ENCODE measurements at regions not wholly inside any gene's neighbourhood (a gene's known extent, or its start where the extent isn't known, plus 50 kb on each side); places are given as distances from the start of the nearest gene placed in this dataset.
"Not testable (repeated sequence)": the region's sequence is repeated elsewhere in the genome, so short reads cannot be mapped to it uniquely, and the experiment has no call there.

DNA sequence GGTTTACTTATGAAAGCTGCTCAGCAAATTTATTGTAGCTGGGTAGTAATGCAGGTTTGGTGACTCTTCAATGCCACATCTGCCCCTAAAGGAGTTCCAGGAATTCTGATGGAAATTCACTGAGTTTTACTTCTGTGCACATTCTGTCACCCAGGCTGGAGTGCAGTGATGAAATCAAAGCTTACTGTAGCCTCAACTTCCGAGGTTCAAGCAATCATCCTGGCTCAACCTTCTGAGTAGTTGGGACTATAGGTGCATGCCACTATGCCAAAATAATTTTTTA, 150.6 kb upstream of the RUNX1 start:
- Mint-ChIP-seq H3K27ac (no peak overlapping the region), H3K4me3 (no peak overlapping the region), H3K9me3 (peaks cover 16% of the 10 kb centered on the region), H3K4me1 (ENCODE audit: low read depth) (peaks cover 22% of the 10 kb centered on the region), H3K27me3 (ENCODE audit: insufficient read depth) (no peaks in the 10 kb centered on the region), H3K36me3 (ENCODE audit: low read depth) (no peaks in the 10 kb centered on the region)
- DNase-seq (ENCODE audit: low spot score) = no peak
- intact Hi-C loops (cut with micrococcal nuclease) = loop anchor here (2.0 to 5.0 kb wide), 5 partner anchors 17 to 103 kb away; no protein-coding TSS in a partner anchor

- Mint-ChIP-seq H3K27ac (peak overlapping the region; percentile 13), H3K9me3 (peaks cover 16% of the 10 kb centered on the region), H3K4me1 (ENCODE audit: low read depth) (peaks cover 19% of the 10 kb centered on the region), H3K27me3 (ENCODE audit: insufficient read depth) (no peaks in the 10 kb centered on the region), H3K36me3 (ENCODE audit: low read depth) (no peaks in the 10 kb centered on the region), H3K4me3 (no peak overlapping the region)
- intact Hi-C loops (cut with micrococcal nuclease) = loop anchor here (2.0 to 5.0 kb wide), 5 partner anchors 18 to 102 kb away; no protein-coding TSS in a partner anchor
- DNase-seq (ENCODE audit: low spot score) = no peak
Observed at GRCh38 chr21:35198982-35199732, 150.1 kb upstream of the RUNX1 start.

DNA sequence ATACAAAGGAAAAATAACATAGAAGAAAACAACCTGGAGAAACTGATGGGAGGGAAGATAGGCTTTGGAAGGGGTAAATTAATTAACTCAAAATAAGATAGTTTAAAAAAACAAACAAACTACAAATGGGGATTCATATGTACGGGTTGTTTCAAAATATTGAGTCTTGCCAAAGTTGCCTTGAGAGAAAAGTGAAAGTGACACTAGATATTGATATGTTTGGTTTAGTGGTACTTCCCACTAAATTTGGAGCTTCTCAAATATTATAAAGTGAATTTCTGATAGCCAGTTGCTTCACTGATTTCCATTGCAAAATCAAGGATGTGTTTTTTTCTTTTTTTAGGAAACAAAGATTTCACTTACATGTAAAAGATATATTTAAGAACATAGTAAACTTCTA, 149.5 kb upstream of the RUNX1 start:
- H3K4me1 Mint-ChIP-seq (ENCODE audit: low read depth) = peaks cover 19% of the 10 kb centered on the region
- DNase-seq (ENCODE audit: low spot score) = no peak
- no peak overlapping the region for H3K27ac Mint-ChIP-seq
- intact Hi-C loops (cut with micrococcal nuclease) = loop anchor here (2.0 to 5.0 kb wide), 5 partner anchors 18 to 102 kb away; no protein-coding TSS in a partner anchor
- no peak overlapping the region for H3K4me3 Mint-ChIP-seq
- peaks cover 19% of the 10 kb centered on the region for H3K9me3 Mint-ChIP-seq
- H3K27me3 Mint-ChIP-seq (ENCODE audit: insufficient read depth) = peaks cover 3% of the 10 kb centered on the region
- peaks cover 1% of the 10 kb centered on the region for H3K36me3 Mint-ChIP-seq (ENCODE audit: low read depth)

GRCh38 chr21:35197992-35198431, 148.9 kb upstream of the RUNX1 start:
- peaks cover 6% of the 10 kb centered on the region for H3K27me3 Mint-ChIP-seq (ENCODE audit: insufficient read depth)
- intact Hi-C loops (cut with micrococcal nuclease) = loop anchor here (2.0 to 5.0 kb wide), 5 partner anchors 19 to 101 kb away; no protein-coding TSS in a partner anchor
- peaks cover 19% of the 10 kb centered on the region for H3K4me1 Mint-ChIP-seq (ENCODE audit: low read depth)
- H3K27ac Mint-ChIP-seq = no peak overlapping the region
- H3K4me3 Mint-ChIP-seq = no peak overlapping the region
- H3K9me3 Mint-ChIP-seq = peaks cover 20% of the 10 kb centered on the region
- peaks cover 3% of the 10 kb centered on the region for H3K36me3 Mint-ChIP-seq (ENCODE audit: low read depth)
- DNase-seq (ENCODE audit: low spot score) = no peak

DNA sequence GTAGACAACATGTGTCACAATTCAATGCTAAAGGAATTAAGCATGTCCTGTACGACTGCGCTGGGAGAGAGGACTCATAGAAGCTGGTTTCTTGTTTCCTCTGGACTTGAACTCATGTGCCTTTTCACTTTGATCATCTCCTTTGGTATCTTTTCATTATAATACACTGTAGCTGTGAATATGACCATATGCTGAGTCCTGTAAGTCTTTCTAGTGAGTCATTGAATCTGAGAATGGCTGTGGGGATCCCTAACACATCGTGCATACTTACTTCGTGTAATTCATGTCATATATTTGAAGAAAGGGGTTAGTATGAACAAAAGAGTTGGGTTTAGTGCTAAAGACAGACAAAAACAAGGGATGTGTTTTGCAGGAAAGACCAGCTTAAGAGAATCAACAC, 148.1 kb upstream of the RUNX1 start:
- intact Hi-C loops (cut with micrococcal nuclease) = loop anchor here (5.0 kb wide), 2 partner anchors 45 to 55 kb away; no protein-coding TSS in a partner anchor
- H3K9me3 Mint-ChIP-seq = peaks cover 20% of the 10 kb centered on the region
- H3K4me1 Mint-ChIP-seq (ENCODE audit: low read depth) = peaks cover 13% of the 10 kb centered on the region
- DNase-seq (ENCODE audit: low spot score) = no peak
- peaks cover 8% of the 10 kb centered on the region for H3K27me3 Mint-ChIP-seq (ENCODE audit: insufficient read depth)
- no peak overlapping the region for H3K4me3 Mint-ChIP-seq
- no peak overlapping the region for H3K27ac Mint-ChIP-seq
- peaks cover 3% of the 10 kb centered on the region for H3K36me3 Mint-ChIP-seq (ENCODE audit: low read depth)

DNA sequence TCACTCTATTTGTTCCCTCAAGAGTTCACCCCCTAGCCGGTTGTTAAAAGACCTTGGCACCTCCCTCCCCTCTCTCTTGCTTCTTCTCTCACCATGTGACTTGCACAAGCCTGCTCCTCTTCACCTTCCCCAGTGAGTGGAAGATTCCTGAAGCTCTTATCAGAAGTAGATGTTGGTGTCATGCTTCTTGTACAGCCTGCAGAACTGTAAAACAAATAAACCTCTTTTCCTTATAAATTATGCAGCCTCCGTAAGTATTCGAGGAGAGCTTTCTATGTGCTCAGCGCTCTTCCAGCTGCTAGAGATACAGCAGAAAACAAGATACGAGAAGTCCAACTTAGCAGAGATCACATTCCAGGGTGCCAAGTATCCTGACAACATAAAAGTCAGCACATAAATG, 147.0 kb upstream of the RUNX1 start:
- Mint-ChIP-seq H3K4me3 (no peak overlapping the region), H3K36me3 (ENCODE audit: low read depth) (peaks cover 3% of the 10 kb centered on the region), H3K27ac (no peak overlapping the region), H3K27me3 (ENCODE audit: insufficient read depth) (peaks cover 8% of the 10 kb centered on the region), H3K9me3 (peaks cover 20% of the 10 kb centered on the region), H3K4me1 (ENCODE audit: low read depth) (peaks cover 12% of the 10 kb centered on the region)
- DNase-seq (ENCODE audit: low spot score) = no peak
- intact Hi-C loops (cut with micrococcal nuclease) = loop anchor here (5.0 kb wide), 2 partner anchors 44 to 56 kb away; no protein-coding TSS in a partner anchor

DNA sequence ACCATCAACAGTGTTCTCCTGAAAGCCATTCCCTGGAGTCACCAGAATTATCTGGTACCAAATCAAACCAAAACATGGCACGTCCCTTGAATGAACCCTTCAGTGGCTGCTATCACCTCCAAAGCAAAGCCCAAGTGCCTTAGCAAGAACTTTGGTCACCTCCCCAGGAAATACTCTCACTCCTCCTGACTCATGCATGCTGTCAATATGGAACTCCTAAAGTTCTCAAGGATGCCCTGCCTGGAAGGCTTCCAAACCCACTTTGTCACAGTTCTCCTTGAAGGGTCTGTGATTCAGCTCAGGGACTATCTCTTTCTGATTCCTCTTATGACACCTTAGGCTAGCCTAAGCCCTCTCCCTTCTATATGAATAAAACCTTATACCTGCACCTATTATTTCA, 146.1 kb upstream of the RUNX1 start:
- Mint-ChIP-seq H3K4me1 (ENCODE audit: low read depth) (peaks cover 17% of the 10 kb centered on the region), H3K4me3 (no peak overlapping the region), H3K27ac (no peak overlapping the region), H3K9me3 (peaks cover 20% of the 10 kb centered on the region), H3K36me3 (ENCODE audit: low read depth) (peaks cover 3% of the 10 kb centered on the region), H3K27me3 (ENCODE audit: insufficient read depth) (peaks cover 8% of the 10 kb centered on the region)
- intact Hi-C loops (cut with micrococcal nuclease) = loop anchor here (5.0 kb wide), 2 partner anchors 43 to 57 kb away; no protein-coding TSS in a partner anchor
- no peak for DNase-seq (ENCODE audit: low spot score)

DNA sequence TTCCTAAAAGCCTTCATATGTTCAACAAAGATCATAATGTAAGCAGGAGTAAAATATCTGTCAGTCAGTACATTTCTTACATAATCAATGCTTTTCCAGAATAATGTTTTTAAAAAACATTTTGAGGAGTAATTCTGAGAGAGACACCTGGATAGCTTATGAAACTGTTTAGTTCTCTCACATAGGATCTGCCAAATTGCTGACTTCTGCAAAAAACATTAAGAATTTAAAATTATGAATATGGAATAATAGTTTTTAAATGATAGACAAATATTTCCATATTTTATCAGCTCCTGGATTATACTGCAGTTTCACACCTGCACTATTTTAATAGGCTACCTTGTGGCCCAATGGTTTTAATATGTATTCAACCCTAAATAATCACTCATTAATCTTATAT, 142.7 kb upstream of the RUNX1 start:
- Mint-ChIP-seq H3K9me3 (peaks cover 18% of the 10 kb centered on the region), H3K4me1 (ENCODE audit: low read depth) (peaks cover 13% of the 10 kb centered on the region), H3K27me3 (ENCODE audit: insufficient read depth) (peaks cover 8% of the 10 kb centered on the region), H3K4me3 (no peak overlapping the region), H3K27ac (no peak overlapping the region), H3K36me3 (ENCODE audit: low read depth) (peaks cover 3% of the 10 kb centered on the region)
- intact Hi-C loops (cut with micrococcal nuclease) = no loop called here
- DNase-seq (ENCODE audit: low spot score) = no peak

GRCh38 chr21:35191128-35191527, 142.0 kb upstream of the RUNX1 start:
- no peak overlapping the region for H3K27ac Mint-ChIP-seq
- peaks cover 13% of the 10 kb centered on the region for H3K4me1 Mint-ChIP-seq (ENCODE audit: low read depth)
- peaks cover 13% of the 10 kb centered on the region for H3K9me3 Mint-ChIP-seq
- peaks cover 8% of the 10 kb centered on the region for H3K27me3 Mint-ChIP-seq (ENCODE audit: insufficient read depth)
- DNase-seq (ENCODE audit: low spot score) = no peak
- peaks cover 3% of the 10 kb centered on the region for H3K36me3 Mint-ChIP-seq (ENCODE audit: low read depth)
- intact Hi-C loops (cut with micrococcal nuclease) = no loop called here
- no peak overlapping the region for H3K4me3 Mint-ChIP-seq

DNA sequence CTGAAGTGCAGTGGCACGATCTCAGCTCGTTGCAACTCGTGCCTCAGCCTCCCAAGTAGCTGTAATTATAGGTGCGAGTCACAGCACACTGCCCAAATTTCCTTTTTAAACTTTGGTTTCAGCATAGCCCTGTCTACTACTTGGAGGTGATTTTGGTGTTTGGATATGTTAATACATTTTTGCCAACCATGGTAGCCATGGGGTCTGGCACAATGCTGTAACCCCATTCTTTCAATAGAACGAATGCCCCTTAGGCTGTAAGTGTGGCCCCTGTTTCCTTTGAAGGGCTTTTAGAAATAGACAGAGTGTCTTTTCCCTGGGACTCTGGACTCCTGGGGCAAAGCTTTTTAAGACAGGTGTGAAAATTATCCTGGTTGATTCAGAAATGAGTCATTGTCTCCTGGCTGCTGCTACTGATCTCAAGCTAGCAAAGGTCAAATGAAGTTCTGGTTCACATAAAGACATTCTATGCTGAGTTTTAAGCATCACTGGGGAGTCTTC, 141.1 kb upstream of the RUNX1 start:
- peaks cover 8% of the 10 kb centered on the region for H3K27me3 Mint-ChIP-seq (ENCODE audit: insufficient read depth)
- H3K9me3 Mint-ChIP-seq = peaks cover 7% of the 10 kb centered on the region
- intact Hi-C loops (cut with micrococcal nuclease) = no loop called here
- H3K4me1 Mint-ChIP-seq (ENCODE audit: low read depth) = peaks cover 13% of the 10 kb centered on the region
- no peak for DNase-seq (ENCODE audit: low spot score)
- H3K36me3 Mint-ChIP-seq (ENCODE audit: low read depth) = peaks cover 3% of the 10 kb centered on the region
- H3K4me3 Mint-ChIP-seq = no peak overlapping the region
- H3K27ac Mint-ChIP-seq = no peak overlapping the region

GRCh38 chr21:35189077-35189863, 140.2 kb upstream of the RUNX1 start:
- Mint-ChIP-seq H3K36me3 (ENCODE audit: low read depth) (peaks cover 3% of the 10 kb centered on the region), H3K9me3 (peaks cover 10% of the 10 kb centered on the region), H3K4me1 (ENCODE audit: low read depth) (peaks cover 13% of the 10 kb centered on the region), H3K4me3 (no peak overlapping the region), H3K27me3 (ENCODE audit: insufficient read depth) (peaks cover 9% of the 10 kb centered on the region), H3K27ac (no peak overlapping the region)
- DNase-seq (ENCODE audit: low spot score) = no peak
- intact Hi-C loops (cut with micrococcal nuclease) = no loop called here

- H3K27me3 Mint-ChIP-seq (ENCODE audit: insufficient read depth); intact Hi-C loops (cut with micrococcal nuclease); H3K36me3 Mint-ChIP-seq (ENCODE audit: low read depth); H3K4me3 Mint-ChIP-seq; DNase-seq (ENCODE audit: low spot score); H3K27ac Mint-ChIP-seq: not testable (repeated sequence)
- H3K9me3 Mint-ChIP-seq = peaks cover 21% of the 10 kb centered on the region
- H3K4me1 Mint-ChIP-seq (ENCODE audit: low read depth) = peaks cover 13% of the 10 kb centered on the region
Observed at GRCh38 chr21:35183389-35183788, 134.3 kb upstream of the RUNX1 start.
